ENCODE measurements at regions not wholly inside any gene's neighbourhood (a gene's known extent, or its start where the extent isn't known, plus 50 kb on each side); places are given as distances from the start of the nearest gene placed in this dataset.
"Not testable (repeated sequence)": the region's sequence is repeated elsewhere in the genome, so short reads cannot be mapped to it uniquely, and the experiment has no call there.

GRCh38 chr1:83345375-83345774, 653.6 kb downstream of the TTLL7 start:
- TF ChIP-seq CTCF, POLR2A (IDR thresholded peaks at IDR 0.05): not testable (repeated sequence)
